K562 (cell line): ENCODE measurements at regions not wholly inside any gene's neighbourhood (a gene's known extent, or its start where the extent isn't known, plus 50 kb on each side); places are given as distances from the start of the nearest gene placed in this dataset.

ENCODE experiments used
- ATAC-seq: fragments of 200-7000 bp; cut with Tn5 transposase; 3 replicates; pipeline ENCODE4 v1.9.1; 2020; ENCODE audit warnings: moderate library complexity
- BruUV-seq: library from RNA; stranded (reverse); fragments of 400-500 nt; replicated peaks from 2 replicates; lab custom pipeline; 2021; lab: Mats Ljungman, UMichigan
- CTCF ChIA-PET: fragments of 300-600 bp; formaldehyde crosslinking; extraction: SDS; loops from one replicate; lab custom pipeline; 2021; ENCODE audit warnings: low intra/inter-chr PET ratio; lab: Yijun Ruan, JAX
- POLR2A ChIA-PET: fragments of 300-600, 350-650 bp; sonication (Branson Sonifier 250); formaldehyde crosslinking; extraction: SDS; loops from one replicate; lab custom pipeline; 2021; ENCODE audit warnings: antibody characterized with exemption, inconsistent platforms; lab: Yijun Ruan, JAX
- DNase-seq, 4 experiments: peaks; one replicate each; pipeline versions ENCODE4 v3.0.0 to v3.0.0-alpha.2; 2011 to 2018; ENCODE audit warnings: low spot score in 3 of 4, mixed read lengths in 3 of 4; ENCODE audit errors: extremely low read depth in 1 of 4
- FAIRE-seq: peaks from 2 replicates; lab custom pipeline; 2011; peaks lifted over from hg19 to GRCh38; lab: Jason Lieb, UNC
- H2AFZ ChIP-seq: 2 replicates; pipeline ENCODE4 v1.6.0; 2011; ENCODE audit warnings: low read depth, low read length, control low read depth, inconsistent platforms
- H3K27ac ChIP-seq: fragments of 200-600 bp; 3 replicates; pipeline ENCODE4 v1.8.0; 2011; ENCODE audit warnings: low read depth, mild to moderate bottlenecking, control low read depth, inconsistent platforms, low read length, moderate library complexity, mixed read lengths; ENCODE audit errors: extremely low read depth
- H3K27me3 ChIP-seq, 2 experiments: fragments of 300-600 bp in 1 of 2; 2 replicates in 1 of 2; 3 replicates in 1 of 2; pipeline versions ENCODE4 v1.6.0 to v1.8.0; 2011; ENCODE audit warnings: inconsistent platforms in 2 of 2, low read length in 2 of 2, mild to moderate bottlenecking in 1 of 2, mixed read lengths in 1 of 2, moderate library complexity in 1 of 2; ENCODE audit not compliant: control insufficient read depth in 2 of 2, insufficient read depth in 2 of 2
- H3K36me3 ChIP-seq: fragments of 300-600 bp; 3 replicates; pipeline ENCODE4 v1.8.0; 2011; ENCODE audit warnings: mild to moderate bottlenecking, low read length, inconsistent platforms; ENCODE audit not compliant: control insufficient read depth, insufficient read depth
- H3K4me1 ChIP-seq, 2 experiments: fragments of 200-600 bp in 1 of 2; replicated peaks in 1 of 2; 2 replicates in 1 of 2; 3 replicates in 1 of 2; pipeline versions ENCODE4 v1.5.1 to v1.8.0; 2011; ENCODE audit warnings: inconsistent platforms in 2 of 2, low read length in 2 of 2, mild to moderate bottlenecking in 1 of 2, mixed read lengths in 1 of 2, moderate library complexity in 1 of 2; ENCODE audit not compliant: control insufficient read depth in 2 of 2, insufficient read depth in 2 of 2
- H3K4me2 ChIP-seq: 2 replicates; pipeline ENCODE4 v1.6.1; 2011; ENCODE audit warnings: low read length, control low read depth, inconsistent platforms, mixed read lengths; ENCODE audit not compliant: insufficient read depth
- H3K4me3 ChIP-seq: fragments of 200-600 bp; sonication (generic), shearing (Covaris generic); 2 replicates; pipeline ENCODE4 v1.5.1; 2016; ENCODE audit warnings: control low read depth, inconsistent platforms
- H3K79me2 ChIP-seq: fragments of 200-600 bp; 3 replicates; pipeline ENCODE4 v1.8.0; 2011; ENCODE audit warnings: low read length, inconsistent platforms; ENCODE audit not compliant: control insufficient read depth, insufficient read depth
- H3K9ac ChIP-seq, 2 experiments: 2 replicates each; pipeline versions ENCODE4 v1.6.0 to v1.6.1; 2011; ENCODE audit warnings: low read depth in 2 of 2, low read length in 2 of 2, control low read depth in 1 of 2, inconsistent platforms in 1 of 2, mild to moderate bottlenecking in 1 of 2, mixed read lengths in 1 of 2; ENCODE audit not compliant: insufficient read depth in 1 of 2
- H3K9me1 ChIP-seq: one replicate; pipeline ENCODE4 v1.6.0; 2011; ENCODE audit warnings: inconsistent platforms, mild to moderate bottlenecking, low read length, moderate library complexity; ENCODE audit not compliant: control insufficient read depth, insufficient read depth
- H3K9me3 ChIP-seq: replicated peaks from 2 replicates; pipeline ENCODE4 v1.5.1; 2011; ENCODE audit warnings: low read depth, low read length, inconsistent platforms; ENCODE audit not compliant: control insufficient read depth, insufficient read depth
- H4K20me1 ChIP-seq: replicated peaks from 2 replicates; pipeline ENCODE4 v1.6.1; 2011; ENCODE audit warnings: low read length, inconsistent platforms, mixed read lengths; ENCODE audit not compliant: control insufficient read depth, insufficient read depth
- E2F5 ChIP-seq: sonication (generic); formaldehyde crosslinking; IDR thresholded peaks from 2 replicates; pipeline ENCODE4 v1.8.0; 2022; ENCODE audit warnings: mild to moderate bottlenecking, missing genetic modification reagents
- ELF1 ChIP-seq: fragments of 200-800 bp; sonication (Bioruptor generic); IDR thresholded peaks from 2 replicates; pipeline ENCODE4 v1.6.1; 2016; ENCODE audit warnings: missing genetic modification characterization, missing compliant biosample characterization
- EP400 ChIP-seq: fragments of 450-650 bp; IDR thresholded peaks from 2 replicates; pipeline ENCODE4 v1.6.1; 2017; ENCODE audit warnings: antibody characterized with exemption, mild to moderate bottlenecking, moderate library complexity
- HDAC6 ChIP-seq: IDR thresholded peaks from 2 replicates; pipeline ENCODE4 v1.6.1; 2012; ENCODE audit warnings: low read depth, mild to moderate bottlenecking, control low read depth, inconsistent platforms, low read length, moderate library complexity
- HEY1 ChIP-seq: fragments of 250-450 bp; sonication (Bioruptor Pico); IDR thresholded peaks from 2 replicates; pipeline ENCODE4 v1.5.0; 2020; ENCODE audit warnings: mild to moderate bottlenecking, moderate library complexity, borderline replicate concordance
- NCOA1 ChIP-seq: fragments of 450-650 bp; IDR thresholded peaks from 2 replicates; pipeline ENCODE4 v1.6.1; 2016; ENCODE audit warnings: low read depth
- NCOR1 ChIP-seq: fragments of 450-650 bp; IDR thresholded peaks from 2 replicates; pipeline ENCODE4 v1.6.1; 2016; ENCODE audit warnings: mild to moderate bottlenecking, moderate library complexity
- STAT6 ChIP-seq: sonication (generic); formaldehyde crosslinking; IDR thresholded peaks from 2 replicates; pipeline ENCODE4 v1.8.1; 2023; ENCODE audit warnings: mild to moderate bottlenecking, missing genetic modification reagents
- ZBTB2 ChIP-seq: fragments of 450-650 bp; IDR thresholded peaks from 2 replicates; pipeline ENCODE4 v1.6.1; 2016; ENCODE audit warnings: antibody characterized with exemption
- ZNF277 ChIP-seq: fragments of 250-450 bp; sonication (Bioruptor Pico); IDR thresholded peaks from 2 replicates; pipeline ENCODE4 v1.8.0; 2022; ENCODE audit warnings: inconsistent platforms, mild to moderate bottlenecking, moderate library complexity, borderline replicate concordance
- ZNF586 ChIP-seq: fragments of 450-650 bp; formaldehyde crosslinking; conservative IDR thresholded peaks from 2 replicates; pipeline ENCODE4 v1.4.0; 2020; ENCODE audit warnings: mild to moderate bottlenecking, moderate library complexity
- WGBS: fragments of 100-300 bp; shearing (Covaris generic); methylation state at CpG from one replicate; pipeline ENCODE4 v1.1.6; 2016; ENCODE audit warnings: low coverage, mixed read lengths; ENCODE audit not compliant: insufficient coverage; ENCODE audit errors: missing lambda C conversion rate; 5-methylcytosine and 5-hydroxymethylcytosine counted together
- in situ Hi-C: fragments of 300-500 bp; cut with MboI; formaldehyde crosslinking; loops from 4 replicates; pipeline ENCODE4 v1.15.0; 2018; ENCODE audit warnings: inconsistent platforms, mixed read lengths
- intact Hi-C: fragments of 100-400 bp; cut with micrococcal nuclease; formaldehyde crosslinking; loops from 2 replicates; pipeline ENCODE4 v1.14.2; 2022
- TF ChIP-seq, protein P1 (sequence below): conservative IDR thresholded peaks from 2 replicates; pipeline ENCODE4 v1.6.1; 2011; ENCODE audit warnings: low read depth, mild to moderate bottlenecking, low read length; ENCODE audit not compliant: control insufficient read depth
- TF ChIP-seq, protein P2 (sequence below), 2 experiments: fragments of 450-650 bp; conservative IDR thresholded peaks; 2 replicates each; pipeline ENCODE4 v1.6.1; 2017; ENCODE audit warnings: mild to moderate bottlenecking in 2 of 2, moderate library complexity in 2 of 2

- Histone ChIP-seq H3K4me1 (no peaks in the 10 kb centered on the region), H3K36me3 (no peaks in the 10 kb centered on the region), H3K27ac (no peak overlapping the region), H3K27me3 (no peaks in the 10 kb centered on the region), H3K4me3 (no peak overlapping the region), H3K9me1 (no peaks in the 10 kb centered on the region), H3K79me2 (no peaks in the 10 kb centered on the region), H3K4me2 (no peak overlapping the region), H4K20me1 (no peaks in the 10 kb centered on the region; the same call in 1 of the 2 replicates), H2AFZ (no peak overlapping the region), H3K9ac (no peak overlapping the region), H3K9me3 (no peaks in the 10 kb centered on the region)
- DNase-seq (no peak), FAIRE-seq (no peak), ATAC-seq (no peak)
- ChIA-PET CTCF (no interaction called here), POLR2A (interaction anchor here (0.7 kb wide), 1 partner anchor 1343 kb away, joined by 3 read pairs; no protein-coding TSS in a partner anchor)
- intact Hi-C loops (no loop called here), in situ Hi-C loops (no loop called here)
- no TSS peak for BruUV-seq
- WGBS, result 0% methylated on average over 2 of the region's 2 CpGs
- no peak for TF ChIP-seq STAT6 (CRISPR knock-in tag)
- no peak for TF ChIP-seq ELF1 (tag)
- no peak for TF ChIP-seq ZBTB2
- no peak for TF ChIP-seq EP400
- TF ChIP-seq NCOR1, result no peak
- TF ChIP-seq, protein P1, sequence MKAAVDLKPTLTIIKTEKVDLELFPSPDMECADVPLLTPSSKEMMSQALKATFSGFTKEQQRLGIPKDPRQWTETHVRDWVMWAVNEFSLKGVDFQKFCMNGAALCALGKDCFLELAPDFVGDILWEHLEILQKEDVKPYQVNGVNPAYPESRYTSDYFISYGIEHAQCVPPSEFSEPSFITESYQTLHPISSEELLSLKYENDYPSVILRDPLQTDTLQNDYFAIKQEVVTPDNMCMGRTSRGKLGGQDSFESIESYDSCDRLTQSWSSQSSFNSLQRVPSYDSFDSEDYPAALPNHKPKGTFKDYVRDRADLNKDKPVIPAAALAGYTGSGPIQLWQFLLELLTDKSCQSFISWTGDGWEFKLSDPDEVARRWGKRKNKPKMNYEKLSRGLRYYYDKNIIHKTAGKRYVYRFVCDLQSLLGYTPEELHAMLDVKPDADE, result no peak
- TF ChIP-seq ZNF586 (CRISPR knock-in tag), result no peak
- no peak for TF ChIP-seq ZNF277
- TF ChIP-seq NCOA1, result no peak
- TF ChIP-seq E2F5 (CRISPR knock-in tag), result no peak
- TF ChIP-seq, protein P2, sequence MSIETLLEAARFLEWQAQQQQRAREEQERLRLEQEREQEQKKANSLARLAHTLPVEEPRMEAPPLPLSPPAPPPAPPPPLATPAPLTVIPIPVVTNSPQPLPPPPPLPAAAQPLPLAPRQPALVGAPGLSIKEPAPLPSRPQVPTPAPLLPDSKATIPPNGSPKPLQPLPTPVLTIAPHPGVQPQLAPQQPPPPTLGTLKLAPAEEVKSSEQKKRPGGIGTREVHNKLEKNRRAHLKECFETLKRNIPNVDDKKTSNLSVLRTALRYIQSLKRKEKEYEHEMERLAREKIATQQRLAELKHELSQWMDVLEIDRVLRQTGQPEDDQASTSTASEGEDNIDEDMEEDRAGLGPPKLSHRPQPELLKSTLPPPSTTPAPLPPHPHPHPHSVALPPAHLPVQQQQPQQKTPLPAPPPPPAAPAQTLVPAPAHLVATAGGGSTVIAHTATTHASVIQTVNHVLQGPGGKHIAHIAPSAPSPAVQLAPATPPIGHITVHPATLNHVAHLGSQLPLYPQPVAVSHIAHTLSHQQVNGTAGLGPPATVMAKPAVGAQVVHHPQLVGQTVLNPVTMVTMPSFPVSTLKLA (conservative IDR thresholded peaks at IDR 0.05), result no peak
- no peak for TF ChIP-seq HEY1 (CRISPR knock-in tag)
- TF ChIP-seq HDAC6, result no peak
These were observed 376.5 kb downstream of the BUD13 start for GRCh38 chr11:116396331-116396730.
